LNCAP (cell line): ENCODE measurements at regions not wholly inside any gene's neighbourhood (a gene's known extent, or its start where the extent isn't known, plus 50 kb on each side); places are given as distances from the start of the nearest gene placed in this dataset.

Source experiments
- CTCF ChIP-seq: fragments of 450-650 bp; IDR thresholded peaks from 2 replicates; pipeline ENCODE4 v1.5.1; 2017; ENCODE audit warnings: mild to moderate bottlenecking

- TF ChIP-seq CTCF = no peak
Observed at GRCh38 chr3:44028-44676, 152.4 kb upstream of the CHL1 start.

GRCh38 chr3:46576-46975, 150.0 kb upstream of the CHL1 start:
- no peak for TF ChIP-seq CTCF

GRCh38 chr3:54240-54639, 142.3 kb upstream of the CHL1 start:
- no peak for TF ChIP-seq CTCF

- no peak for TF ChIP-seq CTCF
Observed at GRCh38 chr3:56672-57071, 139.9 kb upstream of the CHL1 start.

- TF ChIP-seq CTCF = no peak
Observed at GRCh38 chr3:59854-60253, 136.7 kb upstream of the CHL1 start.

- TF ChIP-seq CTCF = no peak
Observed at GRCh38 chr3:63095-63765, 133.3 kb upstream of the CHL1 start.

GRCh38 chr3:69690-70089, 126.9 kb upstream of the CHL1 start:
- TF ChIP-seq CTCF = no peak
